ENCODE measurements at regions not wholly inside any gene's neighbourhood (a gene's known extent, or its start where the extent isn't known, plus 50 kb on each side); places are given as distances from the start of the nearest gene placed in this dataset.

DNA sequence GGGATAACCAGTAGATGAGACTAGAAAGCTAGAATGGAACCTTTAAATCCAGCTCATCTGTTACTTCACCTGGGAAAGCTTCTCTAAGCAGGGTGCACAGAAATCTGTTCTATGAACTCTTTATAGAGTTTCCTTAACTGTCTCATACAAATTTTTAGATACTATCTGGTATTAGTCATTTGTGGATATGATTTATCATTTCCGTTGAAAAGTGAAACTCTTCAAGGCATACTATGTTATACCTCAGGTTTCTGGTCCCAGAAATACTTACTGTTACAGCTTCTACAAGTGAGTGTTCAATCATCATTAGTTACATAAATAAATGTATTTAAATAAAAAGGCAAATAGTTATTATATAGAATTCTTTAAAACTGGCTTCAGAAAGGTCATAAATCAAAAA is 298.3 kb upstream of the AGA start:
- ATAC-seq (ENCODE audit: low read depth) (no peak), DNase-seq (peak; percentile 5)
- Histone ChIP-seq H2BK5ac (ENCODE audit: low read depth, low read length, poor library complexity, severe bottlenecking) (no peak overlapping the region), H3K27ac (ENCODE audit: insufficient read depth, low read length) (no peak overlapping the region), H4K91ac (ENCODE audit: insufficient read depth, low read depth, low read length) (no peak overlapping the region), H2AFZ (replicated peaks; ENCODE audit: low read length, poor library complexity) (no peak overlapping the region), H4K20me1 (ENCODE audit: insufficient read depth, low read length) (no peaks in the 10 kb centered on the region), H3K18ac (ENCODE audit: low read depth, low read length) (no peak overlapping the region), H3K4me2 (ENCODE audit: low read depth, low read length) (no peak overlapping the region), H3K9me1 (ENCODE audit: insufficient read depth, low read length) (no peaks in the 10 kb centered on the region), H2AK5ac (ENCODE audit: low read depth, low read length) (no peak overlapping the region), H3K14ac (replicated peaks; ENCODE audit: low read depth, low read length) (no peak overlapping the region), H3K9me3 (ENCODE audit: control insufficient read depth, insufficient read depth, low read length) (no peaks in the 10 kb centered on the region), H3K79me1 (ENCODE audit: low read depth in 1 of 2, low read length in 2 of 2) (no peaks in the 10 kb centered on the region), H2AK9ac (replicated peaks; ENCODE audit: low read depth, low read length, poor library complexity) (no peak overlapping the region), H2BK15ac (ENCODE audit: low read depth, low read length) (no peak overlapping the region), H2BK120ac (ENCODE audit: low read depth, low read length) (no peak overlapping the region), H3K4ac (ENCODE audit: low read depth, low read length) (no peak overlapping the region), H3K23ac (ENCODE audit: low read depth, low read length) (no peak overlapping the region), H4K5ac (ENCODE audit: low read depth, low read length) (no peak overlapping the region), H3K56ac (ENCODE audit: extremely low read depth, insufficient read depth, low read length) (no peak overlapping the region), H3K4me1 (ENCODE audit: control insufficient read depth, insufficient read depth, low read length) (no peaks in the 10 kb centered on the region), H4K8ac (ENCODE audit: low read depth in 2 of 2, low read length in 2 of 2) (no peak overlapping the region), H3K4me3 (ENCODE audit: insufficient read depth, low read depth, low read length) (no peak overlapping the region), H3K9ac (ENCODE audit: low read depth, low read length) (no peak overlapping the region), H2BK20ac (ENCODE audit: low read depth, low read length) (no peak overlapping the region), H3K27me3 (ENCODE audit: control insufficient read depth, insufficient read depth, low read length) (no peaks in the 10 kb centered on the region), H3K36me3 (ENCODE audit: control insufficient read depth, insufficient read depth, low read length) (no peaks in the 10 kb centered on the region)
- dilution Hi-C loops (cut with HindIII; ENCODE audit: low sequenced_read_pairs, unreplicated experiment): no loop called here
- no CpG with 5 or more reads among the region's 1 CpG for WGBS, 2 experiments (ENCODE audit: extremely low coverage in 2 of 2, insufficient read length in 1 of 2)
- BruUV-seq (replicated peaks): no TSS peak
- ChIA-PET POLR2A (ENCODE audit: unreplicated experiment) (no interaction called here), CTCF (no interaction called here)
- intact Hi-C loops (cut with micrococcal nuclease): no loop called here
- in situ Hi-C loops (cut with MboI; ENCODE audit: low sequenced_read_pairs): no loop called here
- TF ChIP-seq, protein P1, sequence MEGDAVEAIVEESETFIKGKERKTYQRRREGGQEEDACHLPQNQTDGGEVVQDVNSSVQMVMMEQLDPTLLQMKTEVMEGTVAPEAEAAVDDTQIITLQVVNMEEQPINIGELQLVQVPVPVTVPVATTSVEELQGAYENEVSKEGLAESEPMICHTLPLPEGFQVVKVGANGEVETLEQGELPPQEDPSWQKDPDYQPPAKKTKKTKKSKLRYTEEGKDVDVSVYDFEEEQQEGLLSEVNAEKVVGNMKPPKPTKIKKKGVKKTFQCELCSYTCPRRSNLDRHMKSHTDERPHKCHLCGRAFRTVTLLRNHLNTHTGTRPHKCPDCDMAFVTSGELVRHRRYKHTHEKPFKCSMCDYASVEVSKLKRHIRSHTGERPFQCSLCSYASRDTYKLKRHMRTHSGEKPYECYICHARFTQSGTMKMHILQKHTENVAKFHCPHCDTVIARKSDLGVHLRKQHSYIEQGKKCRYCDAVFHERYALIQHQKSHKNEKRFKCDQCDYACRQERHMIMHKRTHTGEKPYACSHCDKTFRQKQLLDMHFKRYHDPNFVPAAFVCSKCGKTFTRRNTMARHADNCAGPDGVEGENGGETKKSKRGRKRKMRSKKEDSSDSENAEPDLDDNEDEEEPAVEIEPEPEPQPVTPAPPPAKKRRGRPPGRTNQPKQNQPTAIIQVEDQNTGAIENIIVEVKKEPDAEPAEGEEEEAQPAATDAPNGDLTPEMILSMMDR (conservative IDR thresholded peaks at IDR 0.05; ENCODE audit: low read depth, low read length): no peak
- TF ChIP-seq BHLHE40 (IDR thresholded peaks at IDR 0.05; ENCODE audit: low read depth, low read length) (no peak), RCOR1 (IDR thresholded peaks at IDR 0.05; ENCODE audit: insufficient replicate concordance, low read length) (no peak), SMC3 (IDR thresholded peaks at IDR 0.05; ENCODE audit: low read depth, low read length) (no peak), MAZ (IDR thresholded peaks at IDR 0.05; ENCODE audit: borderline replicate concordance, low read depth, low read length) (no peak), FOS (IDR thresholded peaks at IDR 0.05; ENCODE audit: low read depth, low read length) (no peak), CHD1 (IDR thresholded peaks at IDR 0.05; ENCODE audit: low read depth, low read length) (no peak), RAD21 (IDR thresholded peaks at IDR 0.05; ENCODE audit: low read length) (no peak), CEBPB (IDR thresholded peaks at IDR 0.05; ENCODE audit: low read depth, low read length) (no peak), MAFK (IDR thresholded peaks at IDR 0.05; ENCODE audit: low read depth, low read length) (no peak), RFX5 (IDR thresholded peaks at IDR 0.05; ENCODE audit: low read depth, low read length) (no peak), NFE2L2 (IDR thresholded peaks at IDR 0.05; ENCODE audit: low read depth, low read length) (no peak), MXI1 (IDR thresholded peaks at IDR 0.05; ENCODE audit: borderline replicate concordance, low read depth, low read length) (no peak), POLR2A (IDR thresholded peaks at IDR 0.05; ENCODE audit: low read depth, low read length) (no peak)
- TF ChIP-seq, protein P2, sequence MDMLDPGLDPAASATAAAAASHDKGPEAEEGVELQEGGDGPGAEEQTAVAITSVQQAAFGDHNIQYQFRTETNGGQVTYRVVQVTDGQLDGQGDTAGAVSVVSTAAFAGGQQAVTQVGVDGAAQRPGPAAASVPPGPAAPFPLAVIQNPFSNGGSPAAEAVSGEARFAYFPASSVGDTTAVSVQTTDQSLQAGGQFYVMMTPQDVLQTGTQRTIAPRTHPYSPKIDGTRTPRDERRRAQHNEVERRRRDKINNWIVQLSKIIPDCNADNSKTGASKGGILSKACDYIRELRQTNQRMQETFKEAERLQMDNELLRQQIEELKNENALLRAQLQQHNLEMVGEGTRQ (IDR thresholded peaks at IDR 0.05; ENCODE audit: low read depth, low read length): no peak
- TF ChIP-seq, protein P3, sequence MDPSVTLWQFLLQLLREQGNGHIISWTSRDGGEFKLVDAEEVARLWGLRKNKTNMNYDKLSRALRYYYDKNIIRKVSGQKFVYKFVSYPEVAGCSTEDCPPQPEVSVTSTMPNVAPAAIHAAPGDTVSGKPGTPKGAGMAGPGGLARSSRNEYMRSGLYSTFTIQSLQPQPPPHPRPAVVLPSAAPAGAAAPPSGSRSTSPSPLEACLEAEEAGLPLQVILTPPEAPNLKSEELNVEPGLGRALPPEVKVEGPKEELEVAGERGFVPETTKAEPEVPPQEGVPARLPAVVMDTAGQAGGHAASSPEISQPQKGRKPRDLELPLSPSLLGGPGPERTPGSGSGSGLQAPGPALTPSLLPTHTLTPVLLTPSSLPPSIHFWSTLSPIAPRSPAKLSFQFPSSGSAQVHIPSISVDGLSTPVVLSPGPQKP (IDR thresholded peaks at IDR 0.05; ENCODE audit: borderline replicate concordance, low read depth, low read length): no peak

Measured in IMR-90 (cell line).